PC-9 (cell line): ENCODE measurements at regions not wholly inside any gene's neighbourhood (a gene's known extent, or its start where the extent isn't known, plus 50 kb on each side); places are given as distances from the start of the nearest gene placed in this dataset.

Source experiments
- BruUV-seq: library from RNA; stranded (reverse); fragments of 400-500 nt; replicated peaks from 2 replicates; lab custom pipeline; 2021; lab: Mats Ljungman, UMichigan
- CTCF ChIA-PET: fragments of 300-600 bp; sonication (Branson Sonifier 250); formaldehyde crosslinking; loops from one replicate; lab custom pipeline; 2022; ENCODE audit warnings: antibody characterized with exemption; lab: Charles Lee
- POLR2A ChIA-PET: fragments of 300-600 bp; sonication (Branson Sonifier 250); formaldehyde crosslinking; loops from one replicate; lab custom pipeline; 2022; ENCODE audit warnings: antibody characterized with exemption; ENCODE audit not compliant: unreplicated experiment; lab: Charles Lee
- DNase-seq, 2 experiments: peaks; one replicate each; pipeline versions ENCODE4 v3.0.0 to v3.0.0-alpha.2; 2015 to 2022; ENCODE audit warnings: mixed read lengths in 1 of 2
- H2AFZ ChIP-seq: fragments of 200-600 bp; sonication (generic); 2 replicates; pipeline ENCODE4 v1.8.1; 2017; ENCODE audit warnings: antibody characterized with exemption
- H3F3A ChIP-seq: fragments of 200-600 bp; sonication (generic); 2 replicates; pipeline ENCODE4 v1.8.1; 2017; ENCODE audit warnings: antibody characterized with exemption, mild to moderate bottlenecking, low read depth; ENCODE audit not compliant: insufficient read depth
- H3K27ac ChIP-seq: fragments of 200-600 bp; sonication (generic); 2 replicates; pipeline ENCODE4 v1.6.1; 2016; ENCODE audit warnings: mixed run types
- H3K27me3 ChIP-seq: fragments of 200-600 bp; sonication (generic); 2 replicates; pipeline ENCODE4 v1.6.1; 2016; ENCODE audit warnings: low read depth, mixed run types; ENCODE audit not compliant: insufficient read depth
- H3K36me3 ChIP-seq: fragments of 200-600 bp; sonication (generic); 2 replicates; pipeline ENCODE4 v1.6.1; 2016; ENCODE audit warnings: low read depth, mixed run types
- H3K4me1 ChIP-seq: fragments of 200-600 bp; sonication (generic); replicated peaks from 2 replicates; pipeline ENCODE4 v1.6.1; 2016; ENCODE audit warnings: mixed run types; ENCODE audit not compliant: insufficient read depth
- H3K4me2 ChIP-seq: fragments of 200-600 bp; sonication (generic); 2 replicates; pipeline ENCODE4 v1.6.1; 2017; ENCODE audit warnings: mixed run types
- H3K4me3 ChIP-seq: fragments of 200-600 bp; sonication (generic); 2 replicates; pipeline ENCODE4 v1.6.1; 2016; ENCODE audit warnings: mixed run types
- H3K79me2 ChIP-seq: fragments of 200-600 bp; sonication (generic); 2 replicates; pipeline ENCODE4 v1.6.1; 2017; ENCODE audit warnings: low read depth, mixed run types
- H3K9me2 ChIP-seq: fragments of 200-600 bp; sonication (generic); 2 replicates; pipeline ENCODE4 v1.8.1; 2017; ENCODE audit warnings: mild to moderate bottlenecking; ENCODE audit not compliant: insufficient read depth
- H3K9me3 ChIP-seq: fragments of 200-600 bp; sonication (generic); 2 replicates; pipeline ENCODE4 v1.8.1; 2016; ENCODE audit warnings: low read depth; ENCODE audit not compliant: insufficient read depth
- H4K20me1 ChIP-seq: fragments of 200-600 bp; sonication (generic); 2 replicates; pipeline ENCODE4 v1.8.1; 2017; ENCODE audit not compliant: insufficient read depth
- CTCF ChIP-seq: fragments of 200-600 bp; sonication (generic); conservative IDR thresholded peaks from 2 replicates; pipeline ENCODE4 v1.6.1; 2017; ENCODE audit warnings: mixed run types, antibody characterized with exemption, mild to moderate bottlenecking, moderate library complexity
- EZH2 ChIP-seq: fragments of 200-600 bp; sonication (generic); IDR thresholded peaks from 2 replicates; pipeline ENCODE4 v1.8.0; 2017; ENCODE audit warnings: antibody characterized with exemption, low read depth
- intact Hi-C: fragments of 100-400 bp; cut with micrococcal nuclease; formaldehyde crosslinking; loops from one replicate; pipeline ENCODE4 v1.10.0; 2022; ENCODE audit not compliant: unreplicated experiment

GRCh38 chr1:163737261-163737660 lies 415.5 kb downstream of the NUF2 start:
- Histone ChIP-seq H2AFZ (no peak overlapping the region), H3K36me3 (no peaks in the 10 kb centered on the region), H3K9me2 (no peaks in the 10 kb centered on the region), H3K27ac (no peak overlapping the region), H3K4me3 (no peak overlapping the region), H3K4me1 (no peaks in the 10 kb centered on the region), H3K4me2 (no peak overlapping the region), H3K79me2 (no peaks in the 10 kb centered on the region), H3K27me3 (no peaks in the 10 kb centered on the region), H3F3A (no peaks in the 10 kb centered on the region), H3K9me3 (no peaks in the 10 kb centered on the region), H4K20me1 (no peaks in the 10 kb centered on the region)
- BruUV-seq, result no TSS peak
- no peak for DNase-seq
- ChIA-PET POLR2A (no interaction called here), CTCF (no interaction called here)
- intact Hi-C loops, result no loop called here
- no peak for TF ChIP-seq EZH2
- no peak for TF ChIP-seq CTCF

DNA sequence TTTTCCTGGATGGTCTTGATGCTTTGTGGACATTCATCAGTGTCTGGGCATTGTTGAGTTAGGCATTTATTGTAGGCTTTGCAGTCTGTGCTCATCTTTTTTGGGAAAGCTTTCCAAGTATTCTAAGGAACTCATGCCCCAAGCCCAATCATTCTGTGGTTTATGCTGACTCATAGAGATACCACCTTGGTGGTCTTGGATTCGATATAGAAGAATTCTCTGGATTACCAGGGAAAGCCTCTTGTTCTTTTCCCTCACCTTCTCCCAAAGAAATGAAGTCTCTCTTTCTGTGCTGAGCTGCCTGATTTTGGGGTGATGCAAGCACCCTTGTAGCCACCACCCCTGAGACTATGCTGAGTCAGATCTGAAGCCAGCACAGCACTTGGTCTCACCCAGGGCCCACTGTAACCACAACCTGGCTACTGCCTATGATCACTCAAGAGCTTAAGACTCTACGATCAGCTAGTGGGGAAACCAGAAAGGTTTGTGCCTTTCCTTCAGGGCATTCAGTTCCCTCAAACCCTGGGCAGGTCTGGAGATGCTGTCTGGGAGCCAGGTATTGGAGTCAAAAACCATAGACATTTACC lies 422.6 kb downstream of the NUF2 start:
- ChIA-PET CTCF (no interaction called here), POLR2A (no interaction called here)
- no peak overlapping the region for H2AFZ ChIP-seq
- H4K20me1 ChIP-seq, result no peaks in the 10 kb centered on the region
- H3K4me2 ChIP-seq, result no peak overlapping the region
- DNase-seq, result no peak
- H3K9me2 ChIP-seq, result no peaks in the 10 kb centered on the region
- no peaks in the 10 kb centered on the region for H3K27me3 ChIP-seq
- H3K79me2 ChIP-seq, result no peaks in the 10 kb centered on the region
- H3F3A ChIP-seq, result no peaks in the 10 kb centered on the region
- no TSS peak for BruUV-seq
- TF ChIP-seq EZH2 (no peak), CTCF (no peak)
- no peaks in the 10 kb centered on the region for H3K36me3 ChIP-seq
- H3K27ac ChIP-seq, result no peak overlapping the region
- H3K4me3 ChIP-seq, result no peak overlapping the region
- intact Hi-C loops, result no loop called here
- H3K4me1 ChIP-seq, result no peaks in the 10 kb centered on the region
- no peaks in the 10 kb centered on the region for H3K9me3 ChIP-seq

DNA sequence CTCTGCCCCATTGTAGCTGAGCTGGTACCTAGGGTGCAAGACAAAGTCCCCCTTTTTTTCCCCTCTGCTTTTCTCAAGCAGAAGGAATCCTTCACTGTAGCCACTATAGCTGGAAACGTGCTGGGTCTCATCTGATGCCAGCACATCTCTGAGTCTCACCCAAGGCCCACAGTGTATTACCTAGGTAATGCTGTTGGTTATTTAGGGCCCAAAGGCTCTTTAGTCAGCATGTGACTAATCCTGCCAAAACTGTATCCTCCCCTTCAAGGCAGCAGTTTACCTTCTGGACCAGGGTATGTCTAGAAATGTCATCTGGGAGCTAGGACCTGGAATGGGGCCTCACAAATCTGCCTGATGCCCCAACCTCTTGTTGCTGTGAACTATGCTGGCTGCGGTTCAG lies 423.4 kb downstream of the NUF2 start:
- Histone ChIP-seq H3K27me3 (no peaks in the 10 kb centered on the region), H3K4me2 (no peak overlapping the region), H3K9me2 (no peaks in the 10 kb centered on the region), H3K36me3 (no peaks in the 10 kb centered on the region), H2AFZ (no peak overlapping the region), H3K79me2 (no peaks in the 10 kb centered on the region), H3K27ac (no peak overlapping the region), H3K9me3 (no peaks in the 10 kb centered on the region), H4K20me1 (no peaks in the 10 kb centered on the region), H3F3A (no peaks in the 10 kb centered on the region), H3K4me1 (no peaks in the 10 kb centered on the region), H3K4me3 (no peak overlapping the region)
- TF ChIP-seq CTCF (no peak), EZH2 (no peak)
- CTCF ChIA-PET, result no interaction called here
- BruUV-seq, result no TSS peak
- intact Hi-C loops, result no loop called here
- no peak for DNase-seq
- POLR2A ChIA-PET, result no interaction called here
